Mesendoderm (in vitro differentiated cells): ENCODE measurements at regions not wholly inside any gene's neighbourhood (a gene's known extent, or its start where the extent isn't known, plus 50 kb on each side); places are given as distances from the start of the nearest gene placed in this dataset.

Source experiments
- DNase-seq: peaks from one replicate; pipeline ENCODE4 v3.0.0; 2013
- H2AK5ac ChIP-seq: 2 replicates; pipeline ENCODE4 v1.6.1; 2013; ENCODE audit warnings: low read length, inconsistent platforms
- H2BK120ac ChIP-seq: 2 replicates; pipeline ENCODE4 v1.6.1; 2013; ENCODE audit warnings: low read depth, mild to moderate bottlenecking, low read length, moderate library complexity, mixed read lengths
- H2BK15ac ChIP-seq: replicated peaks from 2 replicates; pipeline ENCODE4 v1.6.1; 2013; ENCODE audit warnings: low read depth, mild to moderate bottlenecking, moderate library complexity
- H2BK5ac ChIP-seq: 2 replicates; pipeline ENCODE4 v1.6.1; 2013; ENCODE audit warnings: low read length, inconsistent platforms
- H3K18ac ChIP-seq: 2 replicates; pipeline ENCODE4 v1.6.1; 2013; ENCODE audit warnings: mild to moderate bottlenecking, low read length, mixed read lengths
- H3K23ac ChIP-seq: one replicate; pipeline ENCODE4 v1.6.1; 2013; ENCODE audit warnings: low read length
- H3K27ac ChIP-seq: 2 replicates; pipeline ENCODE4 v1.5.1; 2013; ENCODE audit warnings: low read depth, mild to moderate bottlenecking, inconsistent platforms, low read length, moderate library complexity
- H3K27me3 ChIP-seq: 2 replicates; pipeline ENCODE4 v1.6.1; 2013; ENCODE audit warnings: low read length, control low read depth, mild to moderate bottlenecking, inconsistent platforms; ENCODE audit not compliant: insufficient read depth, poor library complexity
- H3K36me3 ChIP-seq: 2 replicates; pipeline ENCODE4 v1.6.1; 2013; ENCODE audit warnings: low read length, inconsistent platforms; ENCODE audit not compliant: control insufficient read depth, insufficient read depth
- H3K4ac ChIP-seq: one replicate; pipeline ENCODE4 v1.6.1; 2013; ENCODE audit warnings: low read depth, mild to moderate bottlenecking, low read length, moderate library complexity
- H3K4me1 ChIP-seq: 2 replicates; pipeline ENCODE4 v1.6.1; 2013; ENCODE audit warnings: low read depth, low read length, inconsistent platforms; ENCODE audit not compliant: control insufficient read depth
- H3K4me2 ChIP-seq: 2 replicates; pipeline ENCODE4 v1.6.1; 2013; ENCODE audit warnings: low read length
- H3K4me3 ChIP-seq: 2 replicates; pipeline ENCODE4 v1.5.1; 2013; ENCODE audit warnings: mild to moderate bottlenecking, low read length
- H3K56ac ChIP-seq: one replicate; pipeline ENCODE4 v1.6.1; 2013; ENCODE audit warnings: low read length
- H3K79me1 ChIP-seq: 2 replicates; pipeline ENCODE4 v1.6.1; 2013; ENCODE audit warnings: low read length, inconsistent platforms
- H3K79me2 ChIP-seq: 2 replicates; pipeline ENCODE4 v1.6.1; 2013; ENCODE audit warnings: mild to moderate bottlenecking, low read length; ENCODE audit not compliant: control insufficient read depth, insufficient read depth
- H3K9ac ChIP-seq: 2 replicates; pipeline ENCODE4 v1.6.1; 2013; ENCODE audit warnings: low read length, inconsistent platforms
- H4K5ac ChIP-seq: one replicate; pipeline ENCODE4 v1.6.1; 2013; ENCODE audit warnings: low read length
- H4K8ac ChIP-seq: one replicate; pipeline ENCODE4 v1.6.1; 2013; ENCODE audit warnings: low read depth, mild to moderate bottlenecking, control low read depth, low read length, moderate library complexity
- WGBS: extraction: QIAGEN DNeasy Blood & Tissue Kit; methylation state at CpG from one replicate; pipeline ENCODE4 v1.1.7; 2013; ENCODE audit warnings: low lambda C conversion rate, missing lambda C conversion rate; ENCODE audit not compliant: insufficient coverage; ENCODE audit errors: extremely low coverage; 5-methylcytosine and 5-hydroxymethylcytosine counted together

- no peaks in the 10 kb centered on the region for H3K27me3 ChIP-seq
- H3K79me2 ChIP-seq: no peaks in the 10 kb centered on the region
- no peak overlapping the region for H2BK5ac ChIP-seq
- no peak overlapping the region for H3K23ac ChIP-seq
- H2AK5ac ChIP-seq: no peak overlapping the region
- no peak overlapping the region for H3K56ac ChIP-seq
- H3K27ac ChIP-seq: no peak overlapping the region
- no peak overlapping the region for H3K18ac ChIP-seq
- H3K79me1 ChIP-seq: no peaks in the 10 kb centered on the region
- H4K8ac ChIP-seq: no peak overlapping the region
- H3K4me3 ChIP-seq: no peak overlapping the region
- H3K36me3 ChIP-seq: no peaks in the 10 kb centered on the region
- WGBS: no CpG with 5 or more reads among the region's 5 CpGs
- no peak overlapping the region for H3K9ac ChIP-seq
- no peaks in the 10 kb centered on the region for H3K4me1 ChIP-seq
- no peak for DNase-seq
- no peak overlapping the region for H2BK120ac ChIP-seq
- H3K4me2 ChIP-seq: no peak overlapping the region
- no peak overlapping the region for H4K5ac ChIP-seq
- H3K4ac ChIP-seq: no peak overlapping the region
- no peak overlapping the region for H2BK15ac ChIP-seq
Measured at GRCh38 chr4:169807934-169808509, 50.3 kb upstream of the HPF1 start.
